HG03095 (cell line): ENCODE measurements at regions not wholly inside any gene's neighbourhood (a gene's known extent, or its start where the extent isn't known, plus 50 kb on each side); places are given as distances from the start of the nearest gene placed in this dataset.
"Not testable (repeated sequence)": the region's sequence is repeated elsewhere in the genome, so short reads cannot be mapped to it uniquely, and the experiment has no call there.

Source experiments
- ATAC-seq: cut with Tn5 transposase; IDR thresholded peaks from one replicate; pipeline ENCODE4 v1.9.1; 2021; ENCODE audit warnings: moderate library complexity; ENCODE audit not compliant: unreplicated experiment

- no peak for ATAC-seq
These were observed 488.4 kb downstream of the PREX1 start for GRCh38 chr20:48339190-48339985.

DNA sequence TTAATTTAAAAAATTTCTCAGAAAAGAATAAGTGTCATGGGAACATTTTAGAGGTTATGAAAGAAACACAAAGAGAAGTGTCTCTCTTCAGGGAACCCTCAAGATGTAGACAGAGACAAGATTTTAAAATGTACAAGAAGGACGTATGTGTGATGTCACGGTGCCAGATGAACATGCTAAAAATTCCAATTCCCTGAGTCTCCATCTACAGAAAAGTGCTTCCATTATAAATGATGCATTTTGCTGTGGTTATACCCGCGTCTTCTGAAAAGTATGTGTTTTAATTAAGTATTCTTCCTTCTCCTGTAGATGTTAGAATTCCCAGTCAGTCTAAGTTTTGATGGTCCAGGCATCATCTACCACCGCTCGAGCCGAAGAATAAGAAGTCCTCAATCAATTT lies 489.1 kb downstream of the PREX1 start:
- ATAC-seq = no peak

DNA sequence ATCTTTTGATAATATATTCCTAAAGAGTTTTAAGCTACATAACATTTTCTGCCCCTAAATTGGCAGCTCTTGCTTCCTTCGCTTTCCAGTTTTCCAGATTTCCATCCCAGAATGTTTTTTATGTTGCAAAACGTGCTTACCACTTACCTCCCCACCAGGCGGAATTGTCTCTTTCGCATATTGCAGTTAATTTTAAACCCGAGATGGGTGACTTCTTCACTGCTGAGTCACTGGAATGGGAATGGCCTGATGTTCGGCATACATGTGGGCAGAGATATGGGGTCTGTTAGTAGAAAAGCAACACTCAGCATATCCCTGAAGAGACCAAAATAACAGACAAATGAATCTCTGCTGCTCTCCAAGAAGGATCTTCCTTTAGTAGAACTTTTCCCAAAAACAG lies 491.2 kb downstream of the PREX1 start:
- ATAC-seq = no peak

DNA sequence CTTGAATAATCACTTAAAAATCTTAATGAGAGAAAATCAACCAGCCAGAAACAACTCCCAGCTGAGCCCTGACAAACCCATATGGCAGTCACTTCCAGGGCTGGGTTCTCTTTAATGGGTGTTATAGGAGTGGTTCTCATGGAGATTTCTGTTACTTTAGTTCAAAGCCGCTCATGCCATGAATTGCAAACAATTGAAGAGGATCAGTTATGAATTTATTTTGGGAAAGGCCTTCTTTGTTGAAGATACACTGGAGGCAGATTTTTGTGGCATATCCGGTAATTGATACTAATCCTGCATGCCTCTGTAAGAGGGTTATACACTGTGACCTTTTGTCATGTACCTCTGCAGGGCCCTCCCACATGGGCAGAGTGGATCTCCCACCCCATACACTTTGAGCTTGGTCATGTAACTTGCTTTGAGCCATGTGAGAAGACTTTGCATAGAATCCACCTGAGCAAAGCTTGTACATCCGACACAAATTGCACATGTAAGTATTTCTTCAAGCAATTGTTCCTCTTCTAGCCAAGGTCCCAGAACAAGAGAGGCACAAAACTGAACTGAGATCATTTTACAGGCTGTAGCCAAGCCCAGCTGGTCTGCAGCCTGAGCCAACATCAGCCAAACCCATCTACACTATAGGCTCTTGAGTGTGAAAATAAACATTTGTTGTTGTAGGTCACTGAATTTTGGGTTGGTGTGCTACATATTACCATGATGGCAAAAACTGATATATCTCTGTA lies 492.3 kb downstream of the PREX1 start:
- ATAC-seq = no peak

DNA sequence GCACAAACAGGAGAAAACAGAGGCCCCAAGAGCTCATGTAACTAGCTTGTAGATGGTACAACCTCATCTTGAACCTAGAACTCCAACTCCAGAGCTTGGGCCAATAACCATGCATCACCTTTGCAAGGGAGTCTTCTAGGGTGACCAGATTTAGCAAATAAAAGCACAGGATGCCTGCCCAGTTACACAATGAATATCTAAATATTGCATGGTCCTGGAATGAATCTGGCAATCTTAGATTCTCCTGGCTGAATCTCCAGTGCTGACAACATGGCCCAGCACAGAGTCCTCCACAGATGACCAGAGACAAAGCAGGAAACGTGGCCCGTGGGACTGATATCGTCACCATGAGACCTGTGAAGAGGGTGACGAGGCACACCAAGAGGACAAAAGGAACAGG lies 494.1 kb downstream of the PREX1 start:
- ATAC-seq = no peak

DNA sequence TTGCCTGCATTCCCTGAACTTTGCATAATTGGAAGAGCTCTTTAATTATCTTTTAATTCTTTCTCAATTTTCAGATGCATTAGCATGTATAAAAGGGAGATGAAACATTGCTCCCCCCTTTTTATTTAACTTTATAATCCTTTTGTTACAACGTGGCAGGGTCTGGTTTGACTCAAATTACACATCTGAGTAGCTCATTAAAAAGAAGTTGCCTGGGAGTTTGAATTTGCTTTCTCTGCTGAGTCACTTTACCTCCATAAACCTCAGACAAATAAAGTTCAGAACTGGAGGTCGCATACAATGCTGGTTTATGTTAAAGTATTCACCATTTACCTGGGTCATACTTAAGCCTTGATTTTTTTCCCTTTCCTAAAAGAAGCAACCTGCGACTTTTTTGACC lies 495.2 kb downstream of the PREX1 start:
- ATAC-seq = no peak

- ATAC-seq = no peak
These were observed 496.1 kb downstream of the PREX1 start for GRCh38 chr20:48331518-48332286.

GRCh38 chr20:48329676-48330664 lies 497.8 kb downstream of the PREX1 start:
- no peak for ATAC-seq

- ATAC-seq = no peak
These were observed 498.7 kb downstream of the PREX1 start for GRCh38 chr20:48329031-48329615.

GRCh38 chr20:48327848-48328247 lies 500.0 kb downstream of the PREX1 start:
- ATAC-seq = not testable (repeated sequence)

DNA sequence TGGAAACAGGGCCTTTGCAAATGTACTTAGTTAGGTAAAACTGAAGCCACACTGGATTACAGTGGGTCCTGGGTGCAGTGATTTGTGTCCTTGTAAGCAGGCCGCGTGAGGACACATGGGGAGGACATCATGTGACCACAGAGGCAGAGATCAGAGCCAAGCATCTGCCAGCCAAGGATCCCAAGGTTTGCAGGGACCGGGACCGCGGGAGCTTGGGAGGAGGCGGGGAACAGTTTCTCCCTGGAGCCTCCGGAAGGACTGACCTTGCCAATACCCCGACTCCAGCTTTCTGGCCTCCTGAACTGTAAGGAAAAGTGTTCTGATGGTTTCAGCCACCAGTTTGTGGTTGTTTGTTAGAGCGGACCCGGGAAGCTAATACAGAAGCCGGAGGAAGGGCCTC lies 500.9 kb downstream of the PREX1 start:
- ATAC-seq = no peak

DNA sequence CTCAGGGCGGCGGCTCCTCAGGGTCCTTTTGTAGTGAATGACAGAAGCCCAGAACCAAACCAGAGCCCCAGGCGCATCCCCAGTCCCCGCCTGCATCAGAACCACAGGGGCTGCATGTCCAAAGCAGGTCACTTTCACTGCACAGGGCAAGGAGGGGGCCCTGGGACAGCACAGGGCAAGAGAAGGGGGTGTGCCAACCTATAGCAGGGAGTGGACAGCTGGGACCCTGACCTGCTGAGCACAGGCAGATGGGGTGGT lies 501.4 kb downstream of the PREX1 start:
- no peak for ATAC-seq

GRCh38 chr20:48325656-48326433 lies 502.0 kb downstream of the PREX1 start:
- no peak for ATAC-seq

DNA sequence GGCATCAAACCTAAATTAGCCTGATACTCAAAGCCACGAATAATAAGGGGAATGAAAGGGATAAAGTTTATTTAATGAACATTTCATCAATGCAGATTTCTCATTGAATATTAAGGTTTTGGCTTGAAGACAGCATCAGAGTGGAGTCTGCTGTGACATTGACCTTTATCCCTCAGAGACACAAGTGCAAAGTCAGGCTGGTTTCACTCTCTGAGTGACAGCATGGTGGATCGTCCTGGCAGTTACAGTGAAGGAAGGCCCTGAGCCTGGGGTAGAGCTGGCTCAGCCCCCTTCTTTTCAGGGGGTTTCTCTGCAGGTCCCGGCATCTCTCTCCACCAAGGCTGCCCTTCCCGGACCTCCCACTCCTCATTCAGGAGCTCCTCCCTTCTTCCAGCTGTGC lies 503.1 kb downstream of the PREX1 start:
- no peak for ATAC-seq

- no peak for ATAC-seq
These were observed 506.5 kb downstream of the PREX1 start for GRCh38 chr20:48321271-48321670.

DNA sequence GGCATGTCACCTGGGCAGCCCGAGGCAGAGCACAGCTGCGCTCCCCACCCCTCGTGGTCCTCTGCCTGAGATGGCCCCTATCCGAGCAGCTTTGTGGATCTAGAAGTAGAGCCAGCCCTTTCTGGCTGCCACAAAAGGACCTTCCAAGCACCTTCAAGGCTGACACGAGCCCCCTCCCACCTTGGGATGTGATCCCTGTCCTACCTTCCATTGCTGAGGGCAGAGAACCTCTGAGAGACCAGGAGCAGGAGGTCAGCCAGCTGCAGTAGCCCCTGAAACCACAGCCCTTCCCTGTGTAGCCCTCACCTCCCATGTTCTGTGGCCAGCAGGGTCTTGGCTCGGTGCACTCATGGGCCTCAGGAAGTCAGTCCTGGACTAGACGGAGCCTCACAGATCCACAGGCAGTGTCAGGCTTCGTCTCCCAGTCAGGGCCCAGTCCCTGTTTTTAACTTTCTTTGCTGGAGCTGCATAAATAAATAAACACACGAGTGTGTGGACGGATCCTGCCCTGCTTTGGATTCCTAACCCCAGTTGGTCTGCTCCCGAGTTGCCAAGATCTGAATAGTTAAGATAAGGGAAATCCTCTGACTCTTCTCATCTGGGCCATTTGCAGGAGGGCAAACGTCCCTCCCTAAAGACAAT lies 507.7 kb downstream of the PREX1 start:
- ATAC-seq = no peak

- ATAC-seq = no peak
These were observed 510.2 kb downstream of the PREX1 start for GRCh38 chr20:48317578-48317977.

DNA sequence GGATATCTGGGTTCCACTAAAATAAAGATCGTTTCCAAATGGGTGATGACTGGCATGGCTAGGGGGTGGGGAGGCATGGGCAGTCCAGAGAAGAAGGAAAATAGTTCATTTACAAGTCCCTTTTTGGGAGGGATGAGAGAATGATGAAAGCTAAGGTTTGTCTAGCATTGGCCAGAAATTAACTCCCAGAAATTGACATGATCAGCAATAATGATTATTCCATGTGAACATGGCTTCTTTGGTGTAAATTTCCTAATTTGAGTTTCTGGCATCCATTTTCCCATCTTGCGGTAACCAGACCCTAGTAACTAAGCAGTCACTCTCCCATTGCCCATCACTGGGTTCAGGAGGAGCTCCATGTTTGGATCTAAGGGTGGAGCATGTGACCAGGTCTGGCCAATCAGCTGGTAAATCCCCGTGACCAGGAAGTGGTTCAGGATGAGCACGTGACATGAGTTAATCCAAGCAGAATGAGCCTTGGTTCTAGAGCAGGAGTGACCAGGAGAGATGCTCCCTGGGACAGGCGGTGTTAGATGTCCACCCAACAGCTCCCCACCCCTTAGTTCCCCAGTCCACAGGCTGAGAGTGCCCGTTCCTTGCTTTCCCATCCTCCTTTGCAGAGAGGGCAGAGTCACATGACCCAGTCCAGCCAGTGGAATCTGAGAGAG lies 512.7 kb downstream of the PREX1 start:
- ATAC-seq = no peak

GRCh38 chr20:48313324-48313723 lies 514.5 kb downstream of the PREX1 start:
- ATAC-seq = no peak
